CD14-positive monocyte (primary cell): ENCODE measurements at regions not wholly inside any gene's neighbourhood (a gene's known extent, or its start where the extent isn't known, plus 50 kb on each side); places are given as distances from the start of the nearest gene placed in this dataset.
"Not testable (repeated sequence)": the region's sequence is repeated elsewhere in the genome, so short reads cannot be mapped to it uniquely, and the experiment has no call there.

Source experiments
- DNase-seq, 3 donors: peaks; one replicate each; pipeline ENCODE4 v3.0.0-alpha.2; 2011 to 2022
- H2AFZ ChIP-seq: 2 replicates; pipeline ENCODE4 v1.6.0; 2012; ENCODE audit warnings: mild to moderate bottlenecking, low read depth, low read length, inconsistent platforms; ENCODE audit not compliant: insufficient read depth, poor library complexity, severe bottlenecking
- H3K27ac ChIP-seq, 2 donors: 1 replicate in 1 of 2; 2 replicates in 1 of 2; pipeline ENCODE4 v1.5.1; 2012 to 2013; ENCODE audit warnings: low read length in 2 of 2, control low read depth in 1 of 2, inconsistent platforms in 1 of 2, low read depth in 1 of 2, mild to moderate bottlenecking in 1 of 2
- H3K27me3 ChIP-seq, 2 donors: one replicate each; pipeline versions ENCODE4 v1.6.0 to v1.6.1; 2011 to 2013; ENCODE audit warnings: low read length in 2 of 2; ENCODE audit not compliant: control insufficient read depth in 2 of 2, insufficient read depth in 2 of 2
- H3K36me3 ChIP-seq, 2 donors: replicated peaks in 1 of 2; 1 replicate in 1 of 2; 2 replicates in 1 of 2; pipeline versions ENCODE4 v1.5.1 to v1.6.1; 2012 to 2013; ENCODE audit warnings: low read length in 2 of 2, control low read depth in 1 of 2, inconsistent platforms in 1 of 2, mild to moderate bottlenecking in 1 of 2; ENCODE audit not compliant: insufficient read depth in 2 of 2, control insufficient read depth in 1 of 2
- H3K4me1 ChIP-seq, 2 donors: 1 replicate in 1 of 2; 2 replicates in 1 of 2; pipeline versions ENCODE4 v1.5.1 to v1.6.1; 2012 to 2013; ENCODE audit warnings: low read length in 2 of 2, control low read depth in 1 of 2, inconsistent platforms in 1 of 2, mild to moderate bottlenecking in 1 of 2, moderate library complexity in 1 of 2; ENCODE audit not compliant: insufficient read depth in 2 of 2, control insufficient read depth in 1 of 2
- H3K4me2 ChIP-seq: replicated peaks from 2 replicates; pipeline ENCODE3; 2012; ENCODE audit warnings: low read length, moderate library complexity, mild to moderate bottlenecking; ENCODE audit not compliant: poor library complexity, severe bottlenecking; ENCODE audit errors: extremely low read depth
- H3K4me3 ChIP-seq, 3 experiments: fragments of 200-600 bp in 1 of 3; sonication (generic) in 1 of 3; replicated peaks in 1 of 3; 1 replicate in 2 of 3; 2 replicates in 1 of 3; pipeline ENCODE4 v1.5.1; 2011 to 2013; ENCODE audit warnings: low read length in 3 of 3, mild to moderate bottlenecking in 3 of 3, control low read depth in 2 of 3, low read depth in 2 of 3, inconsistent platforms in 1 of 3, moderate library complexity in 1 of 3
- H3K79me2 ChIP-seq: 2 replicates; pipeline ENCODE4 v1.6.0; 2012; ENCODE audit warnings: mild to moderate bottlenecking, control low read depth, inconsistent platforms, low read length, moderate library complexity; ENCODE audit not compliant: insufficient read depth
- H3K9ac ChIP-seq: 2 replicates; pipeline ENCODE4 v1.6.0; 2017; ENCODE audit warnings: low read length, mild to moderate bottlenecking; ENCODE audit not compliant: insufficient read depth, poor library complexity, severe bottlenecking
- H3K9me3 ChIP-seq, 2 donors: replicated peaks in 1 of 2; 1 replicate in 1 of 2; 2 replicates in 1 of 2; pipeline versions ENCODE4 v1.5.1 to v1.6.1; 2012 to 2013; ENCODE audit warnings: low read length in 2 of 2, control low read depth in 1 of 2; ENCODE audit not compliant: control insufficient read depth in 1 of 2, insufficient read depth in 1 of 2
- H4K20me1 ChIP-seq: 2 replicates; pipeline ENCODE4 v1.6.0; 2012; ENCODE audit warnings: mild to moderate bottlenecking, low read length, control low read depth, moderate library complexity; ENCODE audit not compliant: insufficient read depth
- H3K27ac Mint-ChIP-seq, 7 donors: one replicate each; pipeline ENCODE4 v1.8.0; 2020; ENCODE audit warnings: mild to moderate bottlenecking in 7 of 7, mixed read lengths in 7 of 7, moderate library complexity in 6 of 7, inconsistent platforms in 2 of 7
- H3K27me3 Mint-ChIP-seq, 3 donors: one replicate each; pipeline ENCODE4 v1.8.0; 2021 to 2022; ENCODE audit warnings: low read depth in 3 of 3, mild to moderate bottlenecking in 3 of 3, mixed read lengths in 3 of 3, moderate library complexity in 3 of 3, inconsistent platforms in 1 of 3
- H3K36me3 Mint-ChIP-seq, 2 donors: one replicate each; pipeline ENCODE4 v1.8.0; 2020; ENCODE audit warnings: mixed read lengths in 2 of 2, inconsistent platforms in 1 of 2, mild to moderate bottlenecking in 1 of 2
- H3K4me1 Mint-ChIP-seq: one replicate; pipeline ENCODE4 v1.8.0; 2020; ENCODE audit warnings: mild to moderate bottlenecking, mixed read lengths
- H3K4me3 Mint-ChIP-seq, 2 donors: one replicate each; pipeline ENCODE4 v1.8.0; 2020; ENCODE audit warnings: mild to moderate bottlenecking in 2 of 2, mixed read lengths in 2 of 2, moderate library complexity in 1 of 2
- H3K9me3 Mint-ChIP-seq, 7 donors: one replicate each; pipeline ENCODE4 v1.8.0; 2020 to 2022; ENCODE audit warnings: mixed read lengths in 7 of 7, mild to moderate bottlenecking in 6 of 7, moderate library complexity in 6 of 7, inconsistent platforms in 2 of 7
- WGBS: methylation state at CpG from one replicate; pipeline ENCODE4 v1.1.5; 2013; ENCODE audit warnings: missing lambda C conversion rate; ENCODE audit not compliant: insufficient coverage; 5-methylcytosine and 5-hydroxymethylcytosine counted together
- intact Hi-C, 2 donors: fragments of 100-400 bp; cut with micrococcal nuclease; formaldehyde crosslinking; loops; one replicate each; pipeline versions ENCODE4 v1.15.0 to v1.15.1; 2023
- TF ChIP-seq, protein P1 (sequence below): fragments of 200-600 bp; IDR thresholded peaks from one replicate; pipeline ENCODE4 v1.8.0; 2022; ENCODE audit warnings: antibody characterized with exemption, mild to moderate bottlenecking

DNA sequence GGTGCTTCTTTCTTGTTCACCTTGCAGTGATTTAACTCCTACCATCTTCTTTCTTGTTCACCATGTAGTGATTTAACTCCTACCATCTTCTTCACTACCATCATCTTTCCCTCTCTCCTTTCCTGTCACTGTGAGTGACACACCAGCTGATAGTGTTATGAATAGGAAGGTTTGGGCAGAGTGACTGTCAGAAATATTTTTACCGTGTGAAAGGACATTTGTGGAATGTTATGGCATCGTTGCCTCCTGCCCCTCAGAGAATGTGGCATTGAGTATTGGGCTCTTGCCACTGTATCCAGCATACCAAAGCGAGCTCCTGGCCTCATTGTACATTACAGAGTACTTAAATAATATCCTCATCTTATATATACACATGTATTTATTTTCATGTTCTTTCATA is 90.8 kb upstream of the AMOT start:
- Histone ChIP-seq H3K4me2 (no peak overlapping the region), H3K27ac (no peak overlapping the region), H3K27me3 (no peaks in the 10 kb centered on the region), H3K4me1 (no peaks in the 10 kb centered on the region), H3K79me2 (no peaks in the 10 kb centered on the region), H3K4me3 (no peak overlapping the region), H3K9me3 (no peaks in the 10 kb centered on the region), H3K9ac (no peak overlapping the region), H4K20me1 (no peaks in the 10 kb centered on the region), H3K36me3 (no peaks in the 10 kb centered on the region), H2AFZ (no peak overlapping the region)
- no peak overlapping the region for H3K27ac Mint-ChIP-seq
- TF ChIP-seq, protein P1, sequence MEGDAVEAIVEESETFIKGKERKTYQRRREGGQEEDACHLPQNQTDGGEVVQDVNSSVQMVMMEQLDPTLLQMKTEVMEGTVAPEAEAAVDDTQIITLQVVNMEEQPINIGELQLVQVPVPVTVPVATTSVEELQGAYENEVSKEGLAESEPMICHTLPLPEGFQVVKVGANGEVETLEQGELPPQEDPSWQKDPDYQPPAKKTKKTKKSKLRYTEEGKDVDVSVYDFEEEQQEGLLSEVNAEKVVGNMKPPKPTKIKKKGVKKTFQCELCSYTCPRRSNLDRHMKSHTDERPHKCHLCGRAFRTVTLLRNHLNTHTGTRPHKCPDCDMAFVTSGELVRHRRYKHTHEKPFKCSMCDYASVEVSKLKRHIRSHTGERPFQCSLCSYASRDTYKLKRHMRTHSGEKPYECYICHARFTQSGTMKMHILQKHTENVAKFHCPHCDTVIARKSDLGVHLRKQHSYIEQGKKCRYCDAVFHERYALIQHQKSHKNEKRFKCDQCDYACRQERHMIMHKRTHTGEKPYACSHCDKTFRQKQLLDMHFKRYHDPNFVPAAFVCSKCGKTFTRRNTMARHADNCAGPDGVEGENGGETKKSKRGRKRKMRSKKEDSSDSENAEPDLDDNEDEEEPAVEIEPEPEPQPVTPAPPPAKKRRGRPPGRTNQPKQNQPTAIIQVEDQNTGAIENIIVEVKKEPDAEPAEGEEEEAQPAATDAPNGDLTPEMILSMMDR, result no peak
- intact Hi-C loops, result no loop called here
- DNase-seq, result no peak
- H3K9me3 Mint-ChIP-seq, result peaks cover 0 to 5% (median 2%) of the 10 kb centered on the region in 7 donors
- H3K4me3 Mint-ChIP-seq, result no peak overlapping the region
- H3K4me1 Mint-ChIP-seq, result no peaks in the 10 kb centered on the region
- H3K36me3 Mint-ChIP-seq, result no peaks in the 10 kb centered on the region
- peaks cover 0 to 7% (median 2%) of the 10 kb centered on the region in 3 donors for H3K27me3 Mint-ChIP-seq
- WGBS, result no CpG with 5 or more reads among the region's 3 CpGs

DNA sequence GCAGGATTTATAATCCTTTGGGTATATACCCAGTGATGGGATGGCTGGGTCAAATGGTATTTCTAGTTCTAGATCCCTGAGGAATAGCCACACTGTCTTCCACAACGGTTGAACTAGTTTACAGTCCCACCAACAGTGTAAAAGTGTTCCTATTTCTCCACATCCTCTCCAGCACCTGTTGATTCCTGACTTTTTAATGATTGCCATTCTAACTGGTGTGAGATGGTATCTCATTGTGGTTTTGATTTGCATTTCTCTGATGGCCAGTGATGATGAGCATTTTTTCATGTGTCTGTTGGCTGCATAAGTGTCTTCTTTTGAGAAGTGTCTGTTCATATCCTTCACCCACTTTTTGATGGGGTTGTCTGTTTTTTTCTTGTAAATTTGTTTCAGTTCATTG is 82.8 kb upstream of the AMOT start:
- H3K36me3 Mint-ChIP-seq, H3K4me3 ChIP-seq, H3K9me3 ChIP-seq, H3K27me3 ChIP-seq, H3K79me2 ChIP-seq, H3K27ac Mint-ChIP-seq, H3K36me3 ChIP-seq, H3K4me1 Mint-ChIP-seq, DNase-seq, H3K27ac ChIP-seq, H2AFZ ChIP-seq, H3K4me1 ChIP-seq, H3K27me3 Mint-ChIP-seq, H4K20me1 ChIP-seq, intact Hi-C loops, H3K4me2 ChIP-seq, H3K9me3 Mint-ChIP-seq, H3K4me3 Mint-ChIP-seq, H3K9ac ChIP-seq: not testable (repeated sequence)
- WGBS, result no CpG with 5 or more reads among the region's 1 CpG
